HUES6 (cell line): ENCODE measurements at regions not wholly inside any gene's neighbourhood (a gene's known extent, or its start where the extent isn't known, plus 50 kb on each side); places are given as distances from the start of the nearest gene placed in this dataset.

Experiments used
- H3K27ac ChIP-seq: 2 replicates; pipeline ENCODE4 v1.7.0; 2013; ENCODE audit warnings: low read depth, mild to moderate bottlenecking, low read length, inconsistent platforms
- H3K27me3 ChIP-seq: 2 replicates; pipeline ENCODE4 v1.6.1; 2013; ENCODE audit warnings: low read length; ENCODE audit not compliant: control insufficient read depth, insufficient read depth
- H3K36me3 ChIP-seq: 2 replicates; pipeline ENCODE4 v1.6.1; 2013; ENCODE audit warnings: low read length; ENCODE audit not compliant: control insufficient read depth, insufficient read depth
- H3K4me1 ChIP-seq: 2 replicates; pipeline ENCODE4 v1.6.1; 2013; ENCODE audit warnings: low read length; ENCODE audit not compliant: control insufficient read depth, insufficient read depth
- H3K4me3 ChIP-seq: 2 replicates; pipeline ENCODE4 v1.5.1; 2013; ENCODE audit warnings: low read depth, low read length
- H3K9ac ChIP-seq: one replicate; pipeline ENCODE4 v1.6.1; 2013; ENCODE audit warnings: mild to moderate bottlenecking, low read length
- H3K9me3 ChIP-seq: 2 replicates; pipeline ENCODE4 v1.6.1; 2013; ENCODE audit warnings: low read depth, low read length; ENCODE audit not compliant: control insufficient read depth, insufficient read depth

DNA sequence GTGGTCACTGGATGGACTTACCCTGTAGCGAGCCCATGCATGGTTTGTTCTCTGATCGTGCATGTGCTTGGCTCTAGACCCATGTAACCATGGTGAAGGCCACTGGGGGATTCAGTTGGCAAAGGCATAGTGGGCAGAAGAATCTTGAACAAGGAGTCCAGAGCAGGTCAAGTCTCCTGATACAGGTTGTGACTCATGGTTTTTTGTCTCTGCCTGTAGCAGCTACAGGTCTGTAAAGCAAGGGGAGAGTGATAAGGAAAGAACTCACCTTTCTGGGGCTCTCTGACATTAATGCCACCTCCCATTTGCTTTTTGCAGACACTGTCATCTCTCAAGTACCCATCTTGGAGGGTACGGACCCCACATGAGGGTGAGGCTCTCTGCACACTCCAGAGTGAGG, 153.4 kb upstream of the CAMK1G start:
- H3K27me3 ChIP-seq: no peaks in the 10 kb centered on the region
- H3K36me3 ChIP-seq: peaks cover 25% of the 10 kb centered on the region
- H3K9me3 ChIP-seq: no peaks in the 10 kb centered on the region
- H3K4me3 ChIP-seq: peak overlapping the region; percentile 69
- H3K27ac ChIP-seq: peak overlapping the region; percentile 64; the same call in 1 of the 2 replicates
- H3K9ac ChIP-seq: peak overlapping the region; percentile 79
- peaks cover 75% of the 10 kb centered on the region for H3K4me1 ChIP-seq

DNA sequence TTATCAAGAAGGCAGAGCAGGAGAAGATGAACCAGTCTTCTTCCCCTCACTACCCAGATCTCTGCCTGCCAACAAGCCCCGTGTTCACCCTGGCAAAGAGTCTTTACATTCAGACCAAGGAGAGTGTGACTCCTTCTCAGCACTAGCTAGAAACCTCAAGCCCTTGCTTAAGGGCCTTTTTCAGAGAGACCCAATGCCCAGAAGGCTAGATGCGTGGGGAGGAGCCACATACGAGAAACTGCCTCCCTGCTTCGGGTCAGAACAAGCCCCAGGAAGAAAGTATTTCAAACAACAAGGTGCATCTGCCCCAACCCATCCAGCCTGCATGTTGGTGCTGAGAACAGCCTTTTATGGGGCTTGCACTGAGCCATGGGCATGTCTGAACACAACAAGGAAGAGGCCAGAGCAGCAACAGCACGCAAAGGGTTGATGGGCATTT, 152.7 kb upstream of the CAMK1G start:
- no peaks in the 10 kb centered on the region for H3K27me3 ChIP-seq
- peak overlapping the region; percentile 64; the same call in 1 of the 2 replicates for H3K27ac ChIP-seq
- peaks cover 80% of the 10 kb centered on the region for H3K4me1 ChIP-seq
- H3K36me3 ChIP-seq: peaks cover 25% of the 10 kb centered on the region
- no peaks in the 10 kb centered on the region for H3K9me3 ChIP-seq
- peak overlapping the region; percentile 79 for H3K9ac ChIP-seq
- peak overlapping the region; percentile 69 for H3K4me3 ChIP-seq

GRCh38 chr1:209431402-209431801, 152.1 kb upstream of the CAMK1G start:
- H3K27ac ChIP-seq: peak overlapping the region; percentile 18; the same call in 1 of the 2 replicates
- peak overlapping the region; percentile 69 for H3K4me3 ChIP-seq
- H3K9ac ChIP-seq: peak overlapping the region; percentile 79
- H3K4me1 ChIP-seq: peaks cover 86% of the 10 kb centered on the region
- no peaks in the 10 kb centered on the region for H3K9me3 ChIP-seq
- H3K27me3 ChIP-seq: no peaks in the 10 kb centered on the region
- peaks cover 25% of the 10 kb centered on the region for H3K36me3 ChIP-seq

DNA sequence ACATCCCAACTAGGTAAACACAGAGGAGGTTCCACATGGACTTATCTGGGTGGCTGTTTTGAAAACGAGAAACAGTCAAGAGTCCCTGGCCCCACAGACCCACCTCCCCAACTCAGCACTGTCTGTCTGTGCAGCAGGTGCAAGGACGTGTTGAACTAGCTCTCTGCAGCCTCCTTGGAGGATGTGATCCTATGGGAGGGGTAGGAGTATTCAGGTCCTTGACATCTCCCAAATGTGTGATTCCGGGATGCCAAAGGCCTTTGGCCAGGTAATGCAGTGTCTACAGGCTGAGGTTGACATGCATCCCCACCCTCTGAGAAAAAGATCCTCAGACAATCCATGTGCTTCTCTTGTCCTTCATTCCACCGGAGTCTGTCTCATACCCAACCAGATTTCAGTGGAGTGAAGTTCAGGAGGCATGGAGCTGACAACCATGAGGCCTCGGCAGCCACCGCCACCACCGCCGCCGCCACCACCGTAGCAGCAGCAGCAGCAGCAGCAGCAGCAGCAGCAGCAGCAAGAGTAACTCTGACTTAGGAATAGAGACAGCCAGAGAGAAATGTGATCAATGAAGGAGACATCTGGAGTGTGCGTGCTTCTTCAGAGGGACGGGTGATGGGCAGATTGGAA, 151.6 kb upstream of the CAMK1G start:
- Histone ChIP-seq H3K36me3 (peaks cover 25% of the 10 kb centered on the region), H3K4me3 (peak overlapping the region; percentile 69), H3K9me3 (no peaks in the 10 kb centered on the region), H3K4me1 (peaks cover 87% of the 10 kb centered on the region), H3K27ac (peak overlapping the region; percentile 18; the same call in 1 of the 2 replicates), H3K27me3 (no peaks in the 10 kb centered on the region), H3K9ac (peak overlapping the region; percentile 79)

GRCh38 chr1:209432443-209432825, 151.1 kb upstream of the CAMK1G start:
- Histone ChIP-seq H3K36me3 (peaks cover 25% of the 10 kb centered on the region), H3K27ac (0 out of 2 replicates have a peak overlapping the region, but pooled peaks have one; percentile 18), H3K4me1 (peaks cover 82% of the 10 kb centered on the region), H3K9me3 (no peaks in the 10 kb centered on the region), H3K4me3 (peak overlapping the region; percentile 38; the same call in 1 of the 2 replicates), H3K9ac (no peak overlapping the region), H3K27me3 (no peaks in the 10 kb centered on the region)

- Histone ChIP-seq H3K36me3 (peaks cover 25% of the 10 kb centered on the region), H3K4me1 (peaks cover 71% of the 10 kb centered on the region), H3K9me3 (no peaks in the 10 kb centered on the region), H3K4me3 (no peak overlapping the region; the same call in 1 of the 2 replicates), H3K27me3 (no peaks in the 10 kb centered on the region), H3K27ac (peak overlapping the region; percentile 95), H3K9ac (peak overlapping the region; percentile 59)
These were observed 149.9 kb upstream of the CAMK1G start for GRCh38 chr1:209433649-209434031.

GRCh38 chr1:209434066-209434465, 149.4 kb upstream of the CAMK1G start:
- peak overlapping the region; percentile 59 for H3K9ac ChIP-seq
- no peak overlapping the region; the same call in 1 of the 2 replicates for H3K4me3 ChIP-seq
- no peaks in the 10 kb centered on the region for H3K27me3 ChIP-seq
- peaks cover 71% of the 10 kb centered on the region for H3K4me1 ChIP-seq
- H3K36me3 ChIP-seq: peaks cover 25% of the 10 kb centered on the region
- no peaks in the 10 kb centered on the region; the same call in 1 of the 2 replicates for H3K9me3 ChIP-seq
- H3K27ac ChIP-seq: peak overlapping the region; percentile 95

- Histone ChIP-seq H3K27me3 (no peaks in the 10 kb centered on the region), H3K36me3 (peaks cover 25% of the 10 kb centered on the region), H3K4me3 (no peak overlapping the region), H3K27ac (peak overlapping the region; percentile 95; the same call in 1 of the 2 replicates), H3K9ac (peak overlapping the region; percentile 59), H3K4me1 (peaks cover 67% of the 10 kb centered on the region), H3K9me3 (peaks cover 2% of the 10 kb centered on the region; the same call in 1 of the 2 replicates)
These were observed 148.8 kb upstream of the CAMK1G start for GRCh38 chr1:209434631-209435217.

DNA sequence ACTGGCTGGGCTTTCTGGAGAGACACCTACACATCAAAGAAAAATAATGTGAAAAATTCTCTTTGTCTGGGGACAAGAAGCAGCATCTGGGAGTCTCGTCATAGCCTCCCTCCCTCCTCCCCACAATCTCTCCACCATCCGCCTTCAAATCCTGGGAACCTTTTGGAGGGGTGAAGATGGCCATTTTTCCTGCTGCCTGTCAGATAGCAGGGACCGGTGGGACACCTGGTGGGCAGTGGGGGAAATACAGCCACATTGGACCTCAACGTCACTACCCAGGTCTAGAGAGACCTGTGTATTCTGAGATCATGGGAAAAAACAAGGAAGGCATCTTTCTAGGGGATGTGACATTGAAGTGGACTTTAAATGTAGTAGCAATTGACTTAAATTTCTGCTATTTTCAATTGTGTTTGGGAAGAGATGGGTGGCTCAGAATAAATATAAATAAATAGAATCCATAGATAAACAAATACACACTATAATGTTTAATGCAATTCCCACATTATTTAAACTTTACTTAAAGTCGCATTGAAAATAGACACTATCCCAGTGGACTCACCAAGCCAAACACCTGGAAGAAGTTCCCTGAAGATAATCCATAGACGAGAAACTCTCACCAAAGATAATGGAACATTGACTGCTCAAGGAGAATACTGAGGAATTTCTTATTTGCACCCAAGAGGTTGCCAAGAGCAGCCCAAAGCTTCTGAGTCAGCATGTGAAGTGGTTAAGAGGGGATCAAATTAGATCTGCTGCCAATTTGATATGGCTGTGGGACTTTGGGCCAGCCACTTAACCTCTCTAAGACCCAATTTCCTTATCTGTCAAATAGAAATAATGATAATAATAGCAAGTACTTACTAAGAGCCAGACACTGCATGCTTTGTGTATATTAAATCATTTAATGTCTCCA, 147.6 kb upstream of the CAMK1G start:
- Histone ChIP-seq H3K36me3 (peaks cover 15% of the 10 kb centered on the region), H3K9me3 (peaks cover 6% of the 10 kb centered on the region; the same call in 1 of the 2 replicates), H3K4me3 (no peak overlapping the region), H3K4me1 (peaks cover 55% of the 10 kb centered on the region), H3K27me3 (no peaks in the 10 kb centered on the region), H3K9ac (no peak overlapping the region), H3K27ac (peak overlapping the region; percentile 95; the same call in 1 of the 2 replicates)

GRCh38 chr1:209439828-209440227, 143.7 kb upstream of the CAMK1G start:
- H3K36me3 ChIP-seq: no peaks in the 10 kb centered on the region
- no peak overlapping the region for H3K27ac ChIP-seq
- H3K9me3 ChIP-seq: peaks cover 6% of the 10 kb centered on the region; the same call in 1 of the 2 replicates
- no peak overlapping the region for H3K4me3 ChIP-seq
- H3K4me1 ChIP-seq: peaks cover 31% of the 10 kb centered on the region
- H3K27me3 ChIP-seq: no peaks in the 10 kb centered on the region
- H3K9ac ChIP-seq: no peak overlapping the region
